GM19043 (cell line): ENCODE measurements at regions not wholly inside any gene's neighbourhood (a gene's known extent, or its start where the extent isn't known, plus 50 kb on each side); places are given as distances from the start of the nearest gene placed in this dataset.
"Not testable (repeated sequence)": the region's sequence is repeated elsewhere in the genome, so short reads cannot be mapped to it uniquely, and the experiment has no call there.

ENCODE experiments used
- ATAC-seq: cut with Tn5 transposase; IDR thresholded peaks from one replicate; pipeline ENCODE4 v1.9.1; 2021; ENCODE audit warnings: low read depth; ENCODE audit not compliant: unreplicated experiment

DNA sequence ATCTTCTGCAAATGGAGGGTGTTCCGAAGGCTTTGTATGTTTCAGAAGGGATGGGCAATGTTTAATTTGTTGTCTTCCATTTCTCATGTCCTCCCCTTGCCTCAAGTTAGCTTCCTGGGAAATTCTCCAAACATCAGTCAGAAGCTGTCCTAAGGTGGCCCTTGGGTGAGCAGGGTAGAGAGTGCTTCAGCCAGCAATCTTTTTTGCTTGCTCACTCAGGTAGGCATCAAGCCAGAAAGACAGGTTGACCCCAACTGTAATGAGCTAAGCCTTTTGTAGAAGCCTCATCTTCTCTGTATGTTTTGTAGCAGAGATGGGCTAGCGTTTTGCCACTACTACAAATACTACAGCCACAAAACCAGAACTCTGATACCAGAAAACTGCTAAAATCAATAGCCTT is 321.5 kb upstream of the FAM78B start:
- no peak for ATAC-seq

DNA sequence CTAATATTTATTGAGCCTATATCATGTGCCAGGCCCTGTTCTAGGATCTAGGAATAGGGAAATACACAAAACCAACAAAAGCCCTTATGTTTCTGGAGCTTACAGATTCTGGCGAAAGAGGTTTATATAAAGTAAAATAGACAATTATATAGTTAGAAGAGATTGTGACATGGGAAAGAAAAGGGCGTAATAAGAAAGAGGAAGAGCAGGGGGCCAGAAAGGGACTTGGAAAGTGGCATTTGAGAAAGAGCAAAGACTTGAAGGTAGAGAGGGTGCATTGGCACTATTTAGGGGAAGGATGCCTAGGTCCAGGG is 322.5 kb upstream of the FAM78B start:
- ATAC-seq = no peak

DNA sequence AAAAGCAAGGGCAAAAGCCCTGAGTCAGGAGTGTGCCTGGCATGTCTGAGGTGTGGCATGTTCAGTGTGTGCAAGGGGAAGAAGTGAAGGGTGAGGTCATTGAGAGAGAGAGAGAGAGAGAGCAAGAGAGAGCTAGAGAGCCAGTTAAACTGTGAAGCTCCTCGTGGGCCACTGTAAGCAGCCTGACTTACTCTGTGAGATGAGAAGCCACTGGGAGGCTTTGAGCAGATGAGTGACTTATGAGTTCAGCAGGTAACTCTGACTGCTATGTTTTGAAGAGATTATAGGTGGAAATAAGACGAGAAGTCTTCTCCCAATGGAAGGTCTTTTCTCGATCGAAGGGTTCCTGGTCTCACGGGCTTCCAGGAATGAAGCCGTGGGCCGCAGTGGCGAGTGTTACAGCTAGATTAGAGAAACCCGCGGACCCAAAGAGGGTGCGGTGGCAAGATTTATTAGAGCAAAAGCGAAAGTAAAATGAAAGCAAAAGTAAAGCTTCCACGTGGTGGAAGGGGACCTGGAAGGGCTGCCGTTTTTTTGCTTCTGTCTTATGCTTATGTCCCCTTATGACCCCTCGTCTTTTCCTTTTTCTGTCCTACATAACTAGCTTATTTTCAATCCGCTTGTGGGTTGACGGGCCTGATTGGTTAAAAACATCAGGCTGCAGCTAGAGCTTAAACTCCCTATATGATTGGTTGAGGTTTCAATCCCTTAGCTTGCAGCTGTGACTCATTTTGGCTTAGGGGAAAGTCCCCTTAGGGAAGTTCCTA is 323.1 kb upstream of the FAM78B start:
- ATAC-seq = peak; percentile 80

DNA sequence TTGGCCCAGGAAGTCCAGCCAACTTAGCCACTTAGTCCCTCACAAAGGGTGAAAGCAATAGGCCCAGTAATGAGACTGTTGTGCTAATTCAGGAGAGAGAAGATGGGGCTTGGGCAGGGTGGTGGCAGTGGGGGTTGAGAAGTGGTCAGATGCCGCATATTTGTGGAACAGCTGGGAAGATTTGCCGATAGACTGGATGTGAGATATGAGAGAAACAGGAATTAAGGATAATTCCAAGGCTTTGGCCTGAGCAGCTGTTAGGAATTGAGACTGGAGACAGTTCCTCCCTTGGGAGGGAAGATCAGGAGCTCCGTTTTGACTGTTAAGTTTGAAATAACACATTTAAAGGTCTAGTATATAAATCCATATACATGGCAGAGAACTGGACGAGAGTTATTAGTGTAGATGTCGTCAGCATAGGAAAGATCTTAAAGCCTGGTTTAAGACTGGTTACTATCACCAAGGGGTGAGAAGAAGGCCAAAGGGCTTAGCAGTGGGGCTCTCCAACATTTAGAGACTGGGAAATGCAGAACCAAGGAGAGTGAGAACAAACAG is 323.7 kb upstream of the FAM78B start:
- ATAC-seq = no peak

DNA sequence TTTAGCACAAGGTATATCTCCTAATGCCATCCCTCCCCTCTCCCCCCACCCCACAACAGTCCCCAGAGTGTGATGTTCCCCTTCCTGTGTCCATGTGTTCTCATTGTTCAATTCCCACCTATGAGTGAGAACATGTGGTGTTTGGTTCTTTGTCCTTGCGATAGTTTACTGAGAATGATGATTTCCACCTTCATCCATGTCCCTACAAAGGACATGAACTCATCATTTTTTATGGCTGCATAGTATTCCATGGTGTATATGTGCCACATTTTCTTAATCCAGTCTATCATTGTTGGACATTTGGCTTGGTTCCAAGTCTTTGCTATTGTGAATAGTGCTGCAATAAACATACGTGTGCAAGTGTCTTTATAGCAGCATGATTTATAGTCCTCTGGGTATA is 327.0 kb upstream of the FAM78B start:
- ATAC-seq = not testable (repeated sequence)

DNA sequence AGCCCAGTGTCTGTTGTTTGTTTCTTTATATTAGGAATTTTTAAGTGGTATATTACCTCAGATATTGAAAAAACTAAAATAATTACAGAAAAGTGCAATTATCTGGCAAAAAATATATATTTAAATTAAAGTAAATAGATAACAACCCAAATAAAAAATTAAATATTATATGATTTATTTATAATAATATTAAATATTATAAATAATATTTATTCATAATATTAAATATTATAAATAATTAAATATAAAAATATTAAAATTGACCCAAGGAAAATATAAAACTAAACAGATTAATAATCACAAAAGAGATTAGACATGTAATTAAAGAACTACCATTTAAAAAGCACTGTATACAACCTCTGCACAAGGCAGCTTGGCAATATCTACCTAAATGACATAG is 331.9 kb upstream of the POGK start:
- no peak for ATAC-seq

DNA sequence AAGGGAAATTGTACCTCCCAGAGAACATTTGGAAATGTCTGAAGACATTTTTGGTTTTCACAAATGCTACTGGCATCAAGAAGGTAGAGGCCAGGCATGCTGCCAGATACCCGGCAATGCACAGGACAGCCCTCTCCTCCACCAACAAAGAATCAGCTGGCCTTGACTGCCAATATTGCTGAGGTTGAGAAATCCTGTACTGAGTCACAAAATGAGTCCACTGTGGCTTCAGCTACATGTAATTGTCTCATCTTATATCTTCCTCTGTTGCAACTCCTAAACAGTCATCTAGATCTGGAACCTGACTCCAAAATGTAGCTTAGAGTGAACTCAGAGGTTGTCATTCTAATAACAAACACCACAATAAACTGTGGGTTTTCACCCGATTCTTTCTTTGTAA is 327.5 kb upstream of the POGK start:
- no peak for ATAC-seq

DNA sequence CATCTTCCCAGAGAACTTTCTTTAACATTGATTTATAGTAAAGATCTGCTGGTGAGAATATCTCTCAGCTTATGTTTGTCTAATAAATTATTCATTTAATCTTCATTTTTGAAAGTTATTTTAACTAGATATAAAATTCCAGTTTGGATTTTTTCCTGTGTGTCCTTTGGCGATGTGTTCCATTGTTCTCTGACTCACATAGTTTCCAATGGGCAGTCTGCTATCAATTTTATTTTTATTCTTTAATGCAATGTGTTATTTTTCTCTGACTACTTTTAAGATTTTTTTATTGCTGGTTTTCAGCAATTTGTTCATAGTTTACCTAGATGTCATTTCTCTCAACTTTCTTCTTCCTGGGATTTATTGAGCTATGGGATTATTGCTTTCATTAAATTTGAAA is 325.2 kb upstream of the POGK start:
- no peak for ATAC-seq

DNA sequence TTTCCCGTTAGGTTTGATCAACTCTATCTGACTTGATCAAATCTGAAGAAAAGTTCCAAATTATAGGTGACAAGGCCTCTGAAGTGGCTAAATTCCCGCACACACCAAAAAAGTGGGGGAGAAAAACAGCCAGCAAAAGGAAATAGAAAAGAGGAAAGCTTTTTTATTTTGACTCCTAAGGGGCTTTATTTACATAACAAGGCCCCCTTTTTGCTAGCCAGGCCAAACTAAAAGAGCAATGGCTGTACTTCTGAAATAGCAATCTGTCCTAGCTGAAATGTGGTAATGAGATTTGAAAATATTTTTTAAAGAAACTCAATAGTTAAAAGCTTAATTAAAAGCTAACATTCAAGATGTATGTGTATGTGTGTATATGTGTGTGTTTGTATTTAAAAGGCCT is 311.5 kb upstream of the POGK start:
- no peak for ATAC-seq

DNA sequence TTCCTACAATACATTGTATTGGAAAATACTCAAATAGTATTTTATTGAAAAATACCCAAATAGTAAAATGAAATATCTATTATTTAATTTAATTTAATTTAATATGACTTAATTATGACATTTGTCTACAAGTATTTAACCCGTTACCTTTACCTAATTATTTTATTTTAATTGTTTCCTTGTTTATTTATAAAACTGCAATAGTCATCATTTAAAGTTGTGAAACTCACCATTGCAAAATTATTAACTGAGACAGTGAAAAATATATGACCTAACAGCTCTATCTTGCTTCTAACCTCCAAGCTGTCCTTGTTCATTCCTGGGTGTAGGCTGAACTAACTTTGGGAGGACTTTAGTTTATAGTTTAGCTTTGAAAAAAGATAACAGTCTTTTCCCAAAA is 300.6 kb upstream of the POGK start:
- no peak for ATAC-seq

DNA sequence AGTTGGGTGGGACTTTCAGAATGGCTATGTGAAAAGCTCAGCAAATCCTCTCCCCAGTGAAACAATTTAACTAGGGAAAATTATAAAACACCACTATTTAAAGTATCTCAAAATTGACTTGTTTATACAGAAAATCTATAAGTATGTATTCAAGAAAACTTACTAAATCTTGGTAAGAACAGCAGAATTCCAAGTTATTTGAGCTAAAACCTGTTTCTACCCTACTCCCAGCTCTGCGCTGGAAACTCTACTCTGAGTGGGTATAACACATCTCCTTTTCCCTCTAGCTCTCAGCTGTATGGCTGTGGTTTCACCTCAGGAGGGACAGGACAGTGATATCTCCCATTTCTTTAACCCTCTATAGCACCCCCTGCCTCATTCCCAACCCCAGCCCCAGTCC is 295.2 kb upstream of the POGK start:
- no peak for ATAC-seq

DNA sequence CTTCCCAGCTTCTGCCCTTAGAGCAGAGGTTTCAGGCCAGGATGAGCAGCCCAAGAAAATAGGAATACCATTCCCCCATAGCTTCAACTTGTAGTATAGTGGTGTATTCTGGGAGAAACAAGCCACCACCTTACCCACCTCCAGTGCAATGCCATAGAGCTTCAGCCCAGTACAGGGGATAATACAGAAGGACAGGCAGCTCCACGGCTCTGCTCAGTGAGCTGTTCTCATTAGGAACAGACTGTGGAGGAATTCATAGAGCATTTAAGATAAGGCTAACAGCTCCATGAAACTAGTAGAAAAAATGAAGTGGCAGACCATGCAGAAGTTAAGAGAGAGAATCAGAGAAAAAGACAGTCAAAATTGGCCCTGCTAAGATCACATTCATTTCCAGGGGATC is 294.7 kb upstream of the POGK start:
- ATAC-seq = no peak

DNA sequence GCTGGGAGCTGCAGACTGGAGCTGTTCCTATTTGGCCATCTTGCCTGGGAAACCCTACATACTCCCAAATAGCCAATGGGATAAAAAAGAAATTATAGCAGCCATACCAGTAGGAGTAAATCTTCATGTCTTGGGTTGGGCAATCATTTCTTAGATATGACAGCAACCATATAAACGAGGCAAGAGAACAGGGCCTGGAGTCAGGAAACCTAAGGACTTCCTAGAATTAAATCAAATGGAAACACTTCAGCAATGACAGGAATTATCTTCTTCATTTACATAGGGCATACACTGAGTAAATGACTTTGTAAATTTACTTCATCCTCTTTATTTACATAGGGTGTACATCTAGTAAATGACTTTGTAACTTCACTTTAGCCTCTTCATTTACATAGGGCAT is 286.6 kb upstream of the POGK start:
- no peak for ATAC-seq

DNA sequence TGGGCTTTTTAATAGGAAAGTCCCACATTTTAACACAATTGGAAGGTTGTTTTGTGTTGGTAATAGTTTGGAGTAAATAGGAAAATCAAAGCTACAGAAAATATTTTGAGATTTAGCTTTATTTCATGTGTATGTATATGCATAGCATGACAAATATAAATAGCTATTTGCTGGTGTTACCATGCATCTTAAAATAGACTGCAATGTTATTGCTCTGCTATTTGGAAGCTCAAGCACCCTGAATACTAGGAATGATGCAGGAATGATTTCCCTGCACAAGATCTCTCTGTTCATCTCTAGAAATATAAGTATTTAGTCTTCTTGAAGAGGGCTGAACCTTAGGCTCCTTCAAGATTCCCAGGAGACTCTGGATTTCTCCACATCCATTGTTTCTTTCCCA is 268.3 kb upstream of the POGK start:
- no peak for ATAC-seq

DNA sequence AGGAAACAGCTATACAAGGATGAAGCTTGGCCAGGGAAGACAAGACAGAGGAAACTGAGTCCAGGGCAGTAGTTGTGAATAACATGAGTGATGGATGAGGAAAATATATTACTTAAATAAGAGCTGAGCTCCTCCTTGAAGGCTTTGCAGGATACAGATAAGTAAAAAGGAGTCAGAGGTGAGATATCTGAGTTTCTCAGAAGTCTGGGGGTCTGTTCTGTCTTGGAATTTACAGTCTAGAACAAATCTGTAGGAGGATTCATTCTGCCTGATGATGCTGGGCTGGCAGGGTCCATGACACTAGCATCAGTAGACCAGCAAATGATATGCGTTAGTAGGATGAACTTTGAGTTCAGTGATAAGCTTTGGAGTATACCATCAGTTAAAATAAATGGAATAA is 266.1 kb upstream of the POGK start:
- ATAC-seq = no peak

DNA sequence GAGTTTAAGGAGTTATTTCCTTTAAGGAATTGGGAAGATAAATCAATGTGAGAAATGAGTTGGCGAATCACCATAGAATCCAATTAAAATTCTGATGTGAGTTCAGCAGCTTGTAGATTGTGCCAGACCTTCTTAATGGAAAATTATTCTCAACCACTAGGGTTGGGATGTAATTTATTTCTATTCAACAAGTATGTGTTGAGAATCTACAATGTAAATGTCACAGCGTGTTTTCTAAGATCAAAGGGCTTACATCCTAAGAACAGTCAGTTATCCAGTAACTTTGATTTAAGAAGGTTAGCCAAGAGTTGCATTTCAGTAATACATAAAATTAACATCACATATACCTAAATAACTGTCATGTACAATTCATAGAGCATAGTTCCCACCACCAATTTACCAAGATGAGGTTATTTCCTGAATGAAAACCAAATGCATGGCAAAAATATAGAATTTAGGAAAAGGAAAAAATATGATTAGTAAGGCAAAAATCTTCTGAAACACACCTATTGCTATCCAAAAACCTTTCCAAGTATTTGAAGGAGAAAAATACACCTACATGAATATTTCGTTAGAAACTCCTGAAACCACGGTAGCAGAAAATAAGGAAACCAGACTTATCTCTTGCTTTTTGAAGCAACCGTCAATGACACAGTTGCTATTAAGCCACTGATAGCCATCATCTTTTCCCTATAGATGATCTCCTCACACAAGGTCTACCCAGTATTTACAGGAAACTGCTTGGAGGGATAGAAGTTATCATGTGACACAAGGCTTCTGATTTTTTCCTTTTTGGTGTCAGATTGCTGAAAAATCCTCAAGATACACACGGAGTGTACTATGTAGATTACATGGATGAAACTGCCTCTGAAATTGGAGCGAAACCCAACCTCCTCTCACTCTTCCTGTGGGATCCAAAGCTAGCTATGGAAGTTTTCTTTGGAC is 259.4 kb upstream of the POGK start:
- no peak for ATAC-seq

DNA sequence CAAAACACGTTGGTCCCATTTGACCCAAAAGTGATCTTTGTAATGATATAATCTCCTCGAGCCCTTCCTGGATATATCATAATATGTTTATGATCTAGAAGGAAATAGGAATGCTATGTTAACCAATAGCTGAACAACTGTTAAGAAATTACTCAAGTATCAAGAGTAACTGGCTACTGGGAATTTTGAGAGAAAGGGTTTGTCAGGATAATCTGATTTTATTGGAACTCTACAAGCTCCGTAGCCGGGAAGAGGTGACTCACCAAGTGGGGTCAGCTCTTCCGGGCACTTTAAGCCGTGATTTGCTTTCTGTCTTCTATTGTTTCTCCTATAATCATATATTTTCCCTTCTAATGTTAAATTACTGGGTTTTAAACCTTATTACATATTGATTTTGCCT is 250.5 kb upstream of the POGK start:
- ATAC-seq = no peak

DNA sequence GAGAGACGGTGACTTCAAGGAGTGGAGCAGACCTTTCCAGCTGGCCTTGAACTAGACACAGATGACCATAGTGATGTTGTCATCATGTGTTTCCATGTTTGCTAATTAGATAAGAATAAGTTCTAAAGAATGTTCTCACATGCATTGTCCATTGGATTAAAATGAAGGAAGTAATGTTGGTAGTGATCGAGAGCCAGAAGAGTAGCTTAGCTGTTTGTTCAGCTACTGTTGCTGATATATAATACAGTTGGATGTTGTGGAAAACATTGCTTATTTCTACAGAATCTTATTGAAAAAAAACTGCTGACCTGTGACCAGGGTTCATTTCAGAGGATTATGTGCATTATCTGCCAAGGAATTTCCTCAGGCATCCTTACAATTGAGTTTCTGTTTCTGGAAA is 249.1 kb upstream of the POGK start:
- no peak for ATAC-seq

DNA sequence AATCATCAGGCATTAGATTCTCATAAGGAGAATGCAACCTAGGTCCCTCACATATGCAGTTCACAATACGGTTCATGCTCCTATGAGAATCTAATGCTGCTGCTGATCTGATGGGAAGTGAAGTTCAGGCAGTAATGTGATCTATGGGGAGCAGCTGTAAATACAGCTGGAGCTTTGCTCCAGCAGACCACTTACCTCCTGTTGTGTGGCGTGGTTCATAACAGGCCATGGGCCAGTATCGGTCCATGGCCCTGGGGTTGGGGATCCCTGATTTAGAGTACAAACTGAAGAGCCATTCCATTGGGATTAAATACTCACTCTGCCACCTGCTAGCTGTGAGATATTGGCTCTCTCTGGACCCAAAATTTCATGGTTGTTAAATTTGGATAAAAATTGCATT is 244.6 kb upstream of the POGK start:
- ATAC-seq = no peak

DNA sequence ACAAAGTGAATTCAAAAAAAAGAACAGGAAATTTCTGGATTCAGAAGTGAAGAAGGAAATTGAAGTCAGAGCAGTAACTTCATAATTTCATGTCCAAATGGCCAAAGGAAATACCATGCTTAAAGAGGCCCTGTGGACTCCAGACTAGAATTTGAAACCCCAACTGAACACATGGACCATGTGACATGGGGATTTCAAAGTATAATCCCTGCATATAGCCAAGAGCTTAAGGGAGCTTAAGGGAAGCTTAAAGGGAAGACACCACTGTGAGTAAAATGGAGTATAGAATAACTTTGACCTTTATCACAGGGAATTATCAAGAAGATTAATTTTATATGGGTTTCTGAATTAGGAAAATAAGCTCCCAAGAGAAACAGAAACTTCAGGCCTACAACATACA is 241.8 kb upstream of the POGK start:
- no peak for ATAC-seq

DNA sequence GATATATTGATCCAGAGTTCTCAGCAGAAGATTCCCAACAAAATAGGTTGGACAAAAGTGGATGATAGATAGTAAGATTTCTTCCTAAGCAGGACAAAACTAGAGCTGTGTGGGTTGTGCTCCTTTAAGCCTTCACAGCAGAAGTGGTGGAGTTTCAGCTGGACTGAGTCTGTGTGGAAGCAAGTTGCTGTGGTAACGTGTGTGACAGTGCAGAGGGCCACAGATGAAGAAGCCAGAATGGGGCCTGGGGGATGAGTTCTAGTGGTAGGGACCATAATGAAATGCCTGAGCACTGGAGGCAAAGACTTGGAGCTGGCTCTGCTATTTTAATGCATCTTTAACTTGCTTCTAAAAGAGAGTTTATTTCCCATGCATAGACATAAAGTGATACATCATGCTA is 238.7 kb upstream of the POGK start:
- no peak for ATAC-seq
